Activated T-helper 2 cell treated with anti-CD3 and anti-CD28 coated beads, Interferon-gamma antibody, Interleukin-2, Interleukin-4, amounts not matched to agents 10 μg/mL and 5 μg/mL and 100 μg/mL, durations not matched to agents 14 hours and 24 hours and 36 hours (primary cell): ENCODE measurements at regions not wholly inside any gene's neighbourhood (a gene's known extent, or its start where the extent isn't known, plus 50 kb on each side); places are given as distances from the start of the nearest gene placed in this dataset.
"Not testable (repeated sequence)": the region's sequence is repeated elsewhere in the genome, so short reads cannot be mapped to it uniquely, and the experiment has no call there.

Experiments used
- DNase-seq: peaks from one replicate; pipeline ENCODE4 v3.0.0; 2021; ENCODE audit warnings: low spot score
- H3K27ac Mint-ChIP-seq: one replicate; pipeline ENCODE4 v1.8.0; 2021; ENCODE audit warnings: mixed read lengths
- H3K27me3 Mint-ChIP-seq: one replicate; pipeline ENCODE4 v1.8.0; 2021; ENCODE audit warnings: low read depth, mixed read lengths
- H3K36me3 Mint-ChIP-seq: one replicate; pipeline ENCODE4 v1.8.0; 2021; ENCODE audit warnings: low read depth, mixed read lengths
- H3K4me1 Mint-ChIP-seq: one replicate; pipeline ENCODE4 v1.8.0; 2021; ENCODE audit warnings: low read depth, mixed read lengths
- H3K4me3 Mint-ChIP-seq: one replicate; pipeline ENCODE4 v1.8.0; 2021; ENCODE audit warnings: low read depth, mild to moderate bottlenecking, moderate library complexity, mixed read lengths
- H3K9me3 Mint-ChIP-seq: one replicate; pipeline ENCODE4 v1.8.0; 2021; ENCODE audit warnings: mixed read lengths
- intact Hi-C: fragments of 100-400 bp; cut with micrococcal nuclease; formaldehyde crosslinking; loops from one replicate; pipeline ENCODE4 v1.15.1; 2023

DNA sequence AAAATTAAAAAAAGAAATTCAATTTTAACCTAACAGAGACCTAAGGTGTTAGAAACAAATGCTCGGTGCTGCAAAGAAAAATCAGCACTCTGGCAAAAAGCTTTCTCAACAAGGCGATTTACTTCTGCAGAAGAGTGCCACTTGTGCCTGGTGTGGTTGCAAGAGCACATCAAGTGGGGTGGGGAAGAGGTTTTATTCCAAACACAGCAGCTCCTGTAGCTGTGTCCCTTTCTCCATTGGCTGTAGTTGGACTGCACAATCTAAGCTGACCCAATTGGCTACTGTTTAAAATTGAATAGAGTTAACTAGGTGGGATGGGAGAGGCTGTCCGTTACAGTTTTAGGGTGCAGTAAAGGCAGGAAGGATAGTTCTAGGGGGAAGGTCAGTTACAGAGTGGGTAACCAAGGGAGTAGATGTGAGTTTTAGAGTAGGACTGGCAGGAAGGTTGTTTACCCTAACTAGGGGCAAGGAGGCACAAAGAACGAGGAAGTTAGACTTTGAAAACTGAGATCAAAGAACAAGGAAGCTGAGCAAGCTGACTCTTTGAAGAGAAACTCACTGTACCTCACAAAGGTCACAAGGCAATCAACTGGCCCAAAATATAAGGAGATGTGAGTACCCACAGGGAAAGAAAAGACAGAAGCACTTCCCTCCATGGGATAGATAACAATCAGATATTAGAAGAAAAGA is 145.7 kb downstream of the LIG4 start:
- Mint-ChIP-seq H3K27ac (no peak overlapping the region), H3K4me3 (no peak overlapping the region), H3K36me3 (no peaks in the 10 kb centered on the region), H3K27me3 (no peaks in the 10 kb centered on the region), H3K4me1 (no peaks in the 10 kb centered on the region), H3K9me3 (peaks cover 18% of the 10 kb centered on the region)
- intact Hi-C loops = no loop called here
- no peak for DNase-seq

DNA sequence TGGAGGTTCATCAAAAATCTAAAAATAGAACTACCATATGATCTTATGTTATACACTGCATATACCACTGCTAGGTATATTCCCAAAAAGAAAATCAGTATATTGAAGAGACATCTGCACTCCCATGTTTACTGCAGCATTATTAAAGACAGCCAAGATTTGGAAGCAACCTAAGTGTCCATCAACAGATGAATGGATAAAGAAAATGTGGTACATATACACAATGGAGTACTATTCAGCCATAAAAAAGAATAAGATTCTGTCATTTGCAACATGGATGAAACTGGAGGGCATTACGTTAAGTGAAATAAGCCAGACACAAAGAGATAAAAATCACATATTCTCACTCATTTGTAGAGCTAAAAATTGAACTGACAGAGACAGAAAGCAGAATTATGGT is 151.0 kb downstream of the LIG4 start:
- H3K4me3 Mint-ChIP-seq, H3K4me1 Mint-ChIP-seq, H3K27ac Mint-ChIP-seq, H3K9me3 Mint-ChIP-seq, H3K27me3 Mint-ChIP-seq, intact Hi-C loops, H3K36me3 Mint-ChIP-seq, DNase-seq: not testable (repeated sequence)

DNA sequence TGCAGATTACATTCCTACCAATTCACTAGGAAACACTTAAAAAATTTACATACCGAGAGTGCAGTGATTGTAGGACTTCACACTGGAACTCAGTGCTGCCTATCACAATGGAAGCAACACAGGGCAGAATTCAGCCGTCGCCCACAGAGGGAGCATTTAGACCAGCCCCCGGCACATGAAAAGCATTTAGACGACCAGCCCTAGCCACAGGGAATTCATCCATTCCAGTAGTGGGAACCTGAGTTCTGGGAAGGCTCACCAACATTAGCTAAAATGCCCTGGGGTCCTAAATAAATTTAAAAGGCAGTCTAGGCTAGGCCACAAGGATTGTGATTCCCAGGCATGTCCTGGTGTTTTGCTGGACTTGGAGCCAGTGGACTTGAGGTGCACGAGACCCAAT is 155.2 kb downstream of the LIG4 start:
- Mint-ChIP-seq H3K27ac (no peak overlapping the region), H3K36me3 (no peaks in the 10 kb centered on the region), H3K27me3 (no peaks in the 10 kb centered on the region), H3K4me1 (no peaks in the 10 kb centered on the region), H3K9me3 (peaks cover 5% of the 10 kb centered on the region), H3K4me3 (no peak overlapping the region)
- no peak for DNase-seq
- intact Hi-C loops = no loop called here

DNA sequence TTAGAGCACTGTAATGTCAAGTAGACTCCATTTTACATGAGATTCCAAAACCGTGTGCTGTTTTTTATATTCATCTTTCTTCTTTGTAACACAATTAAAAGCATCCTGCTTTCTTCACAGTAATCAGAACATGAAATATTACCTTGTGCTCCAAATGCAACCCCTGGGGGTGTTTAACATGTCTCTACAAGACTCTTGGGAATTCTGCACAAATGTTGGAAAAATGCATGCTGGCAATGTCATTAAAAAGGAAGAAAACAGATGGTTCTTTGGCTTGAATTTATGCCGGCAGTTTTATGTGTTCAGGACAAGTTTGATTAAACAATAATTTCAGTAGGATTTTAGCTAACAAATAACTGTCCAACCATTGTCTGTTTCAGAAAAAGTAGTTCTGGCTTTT is 159.1 kb downstream of the LIG4 start:
- H3K4me1 Mint-ChIP-seq = no peaks in the 10 kb centered on the region
- no peaks in the 10 kb centered on the region for H3K27me3 Mint-ChIP-seq
- H3K36me3 Mint-ChIP-seq = no peaks in the 10 kb centered on the region
- H3K9me3 Mint-ChIP-seq = no peaks in the 10 kb centered on the region
- no peak overlapping the region for H3K27ac Mint-ChIP-seq
- no peak for DNase-seq
- H3K4me3 Mint-ChIP-seq = no peak overlapping the region
- intact Hi-C loops = no loop called here

DNA sequence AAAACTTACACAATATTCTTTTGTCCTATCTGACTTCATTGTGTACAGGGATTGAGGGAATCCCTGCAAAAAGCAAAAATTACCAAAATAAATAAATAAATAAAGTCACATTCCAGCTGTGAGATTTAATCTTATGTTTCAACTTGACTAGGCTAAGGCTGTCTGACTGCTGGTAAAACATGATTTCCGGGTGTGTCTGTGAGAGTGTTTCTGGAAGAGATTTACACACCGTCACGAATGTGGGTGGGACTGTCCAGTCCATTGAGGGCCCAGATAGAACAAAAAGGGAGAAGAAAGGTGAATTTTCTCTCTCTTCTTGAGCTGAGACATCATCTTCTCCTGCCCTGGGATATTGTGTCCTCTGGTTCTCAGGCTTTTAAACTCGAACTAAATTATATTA is 166.1 kb downstream of the LIG4 start:
- Mint-ChIP-seq H3K9me3 (no peaks in the 10 kb centered on the region), H3K27ac (no peak overlapping the region), H3K4me1 (no peaks in the 10 kb centered on the region), H3K27me3 (no peaks in the 10 kb centered on the region), H3K36me3 (no peaks in the 10 kb centered on the region), H3K4me3 (no peak overlapping the region)
- intact Hi-C loops = no loop called here
- DNase-seq = no peak

DNA sequence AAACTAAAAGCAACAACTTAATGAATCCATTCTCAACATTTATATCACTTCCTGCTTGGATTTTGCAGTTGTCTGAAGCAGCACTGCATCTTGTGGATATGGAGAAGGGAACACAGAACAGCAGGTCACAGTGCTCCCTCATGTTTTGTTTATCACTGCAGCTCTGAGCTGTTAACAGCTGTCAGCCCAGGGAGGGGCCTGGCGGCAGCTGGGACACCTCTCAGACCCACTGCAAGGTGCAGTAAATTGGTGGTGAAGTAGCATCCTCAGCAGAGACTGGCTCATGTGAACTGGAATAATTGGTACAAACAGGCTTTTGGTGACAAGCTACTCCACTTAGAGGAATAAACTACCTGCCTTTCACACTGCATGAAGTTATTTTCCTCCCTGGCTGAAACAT is 170.4 kb downstream of the LIG4 start:
- Mint-ChIP-seq H3K27ac (no peak overlapping the region), H3K27me3 (no peaks in the 10 kb centered on the region), H3K9me3 (no peaks in the 10 kb centered on the region), H3K4me1 (no peaks in the 10 kb centered on the region), H3K36me3 (no peaks in the 10 kb centered on the region), H3K4me3 (no peak overlapping the region)
- intact Hi-C loops = no loop called here
- DNase-seq = no peak

DNA sequence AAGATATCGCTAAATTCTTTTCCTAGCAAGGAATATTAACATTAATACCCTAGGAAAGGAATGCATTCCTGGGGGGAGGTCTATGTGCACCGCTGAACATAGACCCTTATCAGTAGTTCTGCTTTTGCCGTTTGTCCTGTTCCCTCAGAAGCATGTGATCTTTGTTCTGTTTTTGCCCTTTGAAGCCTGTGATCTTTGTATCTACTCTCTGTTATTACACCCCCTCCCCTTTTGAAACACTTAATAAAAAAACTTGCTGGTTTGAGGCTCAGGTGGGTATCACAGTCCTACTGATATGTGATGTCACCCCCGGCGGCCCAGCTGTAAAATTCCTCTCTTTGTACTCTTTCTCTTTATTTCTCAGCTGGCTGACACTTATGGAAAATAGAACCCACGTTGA is 172.5 kb downstream of the LIG4 start:
- H3K4me1 Mint-ChIP-seq, H3K9me3 Mint-ChIP-seq, H3K27ac Mint-ChIP-seq, intact Hi-C loops, H3K27me3 Mint-ChIP-seq, DNase-seq, H3K4me3 Mint-ChIP-seq, H3K36me3 Mint-ChIP-seq: not testable (repeated sequence)

DNA sequence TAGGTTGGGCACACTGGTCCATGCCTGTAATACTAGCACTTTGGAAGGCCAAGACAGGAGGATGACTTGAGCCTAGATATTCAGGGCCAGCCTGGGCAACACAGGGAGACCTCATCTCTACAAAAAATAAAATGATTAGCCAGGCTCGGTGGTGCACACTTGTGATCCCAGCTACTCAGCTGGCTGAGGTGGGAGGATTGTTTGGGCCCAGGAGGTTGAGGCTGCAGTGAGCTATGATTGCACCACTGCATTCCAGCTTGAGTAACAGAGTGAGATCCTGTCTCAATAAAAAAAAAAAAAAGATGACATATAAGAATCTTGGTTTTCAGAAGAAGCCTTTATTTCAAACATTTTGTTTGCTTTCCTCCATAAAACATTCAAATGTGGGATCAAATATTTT is 178.0 kb downstream of the LIG4 start:
- peaks cover 7% of the 10 kb centered on the region for H3K9me3 Mint-ChIP-seq
- no peaks in the 10 kb centered on the region for H3K36me3 Mint-ChIP-seq
- intact Hi-C loops = no loop called here
- no peak overlapping the region for H3K4me3 Mint-ChIP-seq
- peaks cover 2% of the 10 kb centered on the region for H3K4me1 Mint-ChIP-seq
- H3K27ac Mint-ChIP-seq = no peak overlapping the region
- no peak for DNase-seq
- H3K27me3 Mint-ChIP-seq = no peaks in the 10 kb centered on the region

DNA sequence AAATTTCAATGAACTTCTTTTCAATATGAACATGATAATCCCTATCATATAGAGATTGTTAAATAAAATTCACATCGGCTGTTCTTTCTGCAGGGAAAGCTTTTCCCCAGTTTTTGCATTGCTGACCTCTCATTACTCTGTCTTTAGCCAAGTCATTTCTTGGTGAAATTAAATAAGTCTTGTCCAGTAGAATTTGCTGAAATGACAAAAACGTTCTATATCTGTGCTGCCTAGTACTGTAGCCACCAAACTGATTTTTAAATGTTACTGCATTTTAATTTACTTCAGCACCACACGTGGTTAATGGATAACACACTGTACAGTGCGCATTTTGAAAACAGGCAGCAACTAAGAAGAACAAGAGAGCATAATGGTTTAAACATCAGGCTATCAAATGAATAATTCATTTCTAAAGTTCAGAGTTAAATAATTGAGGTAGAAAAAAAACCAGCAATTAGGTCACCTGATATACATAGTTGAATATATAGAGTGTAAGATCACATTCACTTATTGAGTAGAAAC is 178.9 kb downstream of the LIG4 start:
- intact Hi-C loops = no loop called here
- Mint-ChIP-seq H3K36me3 (no peaks in the 10 kb centered on the region), H3K4me3 (no peak overlapping the region), H3K27me3 (no peaks in the 10 kb centered on the region), H3K4me1 (peaks cover 2% of the 10 kb centered on the region), H3K9me3 (peaks cover 7% of the 10 kb centered on the region), H3K27ac (no peak overlapping the region)
- DNase-seq = no peak

DNA sequence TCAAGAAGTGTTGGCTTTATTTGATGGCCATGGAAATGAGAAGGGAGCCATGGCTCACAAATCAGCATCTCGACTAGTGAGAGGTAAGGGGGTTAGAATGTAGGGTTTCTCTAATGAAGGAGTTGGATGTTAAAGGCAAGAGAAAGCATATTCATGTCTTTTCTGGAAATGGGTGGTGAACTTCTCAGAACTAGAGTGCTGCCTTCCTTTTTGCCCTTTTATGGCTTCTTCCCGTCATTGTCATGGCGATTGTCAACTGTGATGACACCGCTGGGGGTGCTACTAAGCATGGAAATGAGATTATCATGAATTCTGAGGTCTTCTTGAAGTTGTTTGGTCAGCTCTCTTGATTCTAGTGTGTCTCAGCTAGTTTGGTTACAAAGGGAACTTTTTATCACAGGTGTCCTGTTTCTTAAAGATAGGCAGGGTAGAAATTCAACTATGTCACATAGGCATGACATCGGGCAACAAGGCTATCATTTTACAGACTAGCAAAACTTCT is 180.4 kb downstream of the LIG4 start:
- peaks cover 7% of the 10 kb centered on the region for H3K9me3 Mint-ChIP-seq
- no peak overlapping the region for H3K27ac Mint-ChIP-seq
- peaks cover 2% of the 10 kb centered on the region for H3K4me1 Mint-ChIP-seq
- intact Hi-C loops = no loop called here
- no peak overlapping the region for H3K4me3 Mint-ChIP-seq
- no peaks in the 10 kb centered on the region for H3K36me3 Mint-ChIP-seq
- H3K27me3 Mint-ChIP-seq = no peaks in the 10 kb centered on the region
- no peak for DNase-seq

DNA sequence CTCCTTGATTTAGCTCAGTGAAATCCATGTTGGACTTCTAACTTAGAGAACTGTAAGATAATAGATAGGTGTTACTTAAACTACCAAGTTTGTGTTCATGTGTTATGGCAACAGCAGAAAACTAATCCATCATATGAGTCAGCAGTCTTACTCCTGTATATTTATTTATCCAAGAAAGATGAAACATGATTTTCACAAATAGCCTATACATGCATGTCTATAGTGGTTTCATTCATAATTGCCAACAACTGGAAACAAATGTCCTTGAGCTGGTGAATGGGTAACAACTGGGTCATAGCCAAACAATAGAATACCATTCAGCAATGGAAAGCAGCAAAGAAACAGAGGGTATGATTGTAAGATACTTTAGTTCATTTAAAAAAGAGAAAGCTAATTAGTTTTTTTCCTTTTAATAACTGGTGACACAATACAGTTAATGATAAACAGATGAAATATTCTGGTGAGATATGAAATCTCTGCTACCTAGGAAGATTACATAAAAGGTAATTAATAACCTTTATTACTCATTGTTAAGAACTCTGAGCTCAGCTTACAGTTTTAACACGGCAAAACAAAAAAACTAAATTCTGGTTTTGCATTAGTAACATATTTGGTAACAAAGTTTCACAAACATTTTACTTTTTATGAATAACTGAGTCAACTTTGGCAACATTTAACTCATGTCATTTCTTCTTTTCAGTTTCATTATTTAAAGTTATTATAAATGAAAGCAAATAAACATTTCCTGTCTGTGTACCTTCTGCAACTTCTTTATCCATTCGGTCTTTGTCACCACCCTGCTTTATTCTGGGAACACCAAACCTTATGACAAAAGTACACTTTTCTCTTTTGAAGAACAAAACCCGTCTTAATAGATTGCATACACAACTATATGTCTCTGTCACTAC is 181.3 kb downstream of the LIG4 start:
- Mint-ChIP-seq H3K27ac (no peak overlapping the region), H3K27me3 (no peaks in the 10 kb centered on the region), H3K9me3 (peaks cover 9% of the 10 kb centered on the region), H3K4me1 (peaks cover 2% of the 10 kb centered on the region), H3K36me3 (no peaks in the 10 kb centered on the region), H3K4me3 (no peak overlapping the region)
- DNase-seq = no peak
- intact Hi-C loops = no loop called here

DNA sequence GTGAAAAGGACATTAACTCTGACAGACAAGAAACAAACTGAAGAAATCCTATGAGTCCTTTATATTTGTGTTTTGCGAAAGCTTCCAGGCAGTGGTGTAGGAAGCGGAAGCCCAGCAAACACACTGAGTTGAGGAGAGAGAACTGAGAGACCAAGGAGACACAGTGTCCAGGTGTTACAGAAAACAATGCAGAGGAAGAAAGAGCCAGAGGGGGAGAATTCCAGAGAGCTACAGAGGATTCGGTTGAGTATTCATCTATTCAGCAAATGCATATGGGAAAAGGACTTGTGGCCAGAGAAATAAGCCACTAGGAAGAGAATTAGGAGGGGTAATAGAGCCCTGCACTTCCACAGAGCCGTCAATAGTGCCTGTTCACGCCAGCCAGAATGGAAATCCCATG is 183.5 kb downstream of the LIG4 start:
- no peak overlapping the region for H3K27ac Mint-ChIP-seq

DNA sequence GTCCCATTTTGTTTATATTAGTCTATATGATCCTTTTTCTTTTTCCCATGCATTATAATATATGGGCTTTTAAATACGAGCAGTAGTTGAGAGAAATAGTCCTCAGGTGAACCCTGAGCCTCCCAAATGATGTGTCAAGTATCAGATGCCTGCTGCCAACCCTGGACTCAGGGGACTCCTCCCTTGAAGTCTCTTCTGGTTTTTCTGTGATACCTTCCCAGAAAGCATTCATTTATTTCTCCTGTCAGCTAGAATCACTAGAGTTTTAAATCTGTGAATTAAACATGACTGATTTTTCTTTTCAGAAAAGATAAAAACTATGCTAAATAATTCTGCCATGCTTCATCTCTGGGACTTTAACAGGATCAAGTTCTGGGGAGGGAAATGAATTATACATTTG is 184.6 kb downstream of the LIG4 start:
- intact Hi-C loops = no loop called here
- no peaks in the 10 kb centered on the region for H3K27me3 Mint-ChIP-seq
- no peaks in the 10 kb centered on the region for H3K36me3 Mint-ChIP-seq

More for the DNA sequence above, 183.5 kb downstream of the LIG4 start:
- no peak for DNase-seq
- H3K27me3 Mint-ChIP-seq = no peaks in the 10 kb centered on the region
- H3K36me3 Mint-ChIP-seq = no peaks in the 10 kb centered on the region
- H3K4me1 Mint-ChIP-seq = peaks cover 2% of the 10 kb centered on the region
- H3K4me3 Mint-ChIP-seq = no peak overlapping the region
- intact Hi-C loops = no loop called here
- peaks cover 12% of the 10 kb centered on the region for H3K9me3 Mint-ChIP-seq

More for the DNA sequence above, 184.6 kb downstream of the LIG4 start:
- H3K27ac Mint-ChIP-seq = no peak overlapping the region
- no peak for DNase-seq
- peaks cover 8% of the 10 kb centered on the region for H3K9me3 Mint-ChIP-seq
- H3K4me1 Mint-ChIP-seq = peaks cover 2% of the 10 kb centered on the region
- no peak overlapping the region for H3K4me3 Mint-ChIP-seq
